Effector memory CD8-positive, alpha-beta T cell (primary cell): ENCODE measurements at regions not wholly inside any gene's neighbourhood (a gene's known extent, or its start where the extent isn't known, plus 50 kb on each side); places are given as distances from the start of the nearest gene placed in this dataset.
A peak's percentile ranks its signal among the peaks of the same experiment; 100 is the strongest.
"Not testable (repeated sequence)": the region's sequence is repeated elsewhere in the genome, so short reads cannot be mapped to it uniquely, and the experiment has no call there.

Source experiments
- ATAC-seq: fragments of 150-1000 bp; cut with Tn5 transposase; replicated peaks from 2 replicates; pipeline ENCODE4 v1.10.0; 2021; ENCODE audit warnings: mild to moderate bottlenecking, moderate library complexity
- DNase-seq, 3 experiments: peaks; one replicate each; pipeline ENCODE4 v3.0.0; 2021
- H3K27ac Mint-ChIP-seq, 2 donors: one replicate each; pipeline ENCODE4 v1.8.0; 2022; ENCODE audit warnings: mild to moderate bottlenecking in 2 of 2, mixed read lengths in 2 of 2, moderate library complexity in 2 of 2
- H3K27me3 Mint-ChIP-seq, 2 donors: one replicate each; pipeline ENCODE4 v1.8.0; 2022; ENCODE audit warnings: mixed read lengths in 2 of 2
- H3K36me3 Mint-ChIP-seq: one replicate; pipeline ENCODE4 v1.8.0; 2022; ENCODE audit warnings: mild to moderate bottlenecking, moderate library complexity, mixed read lengths; ENCODE audit not compliant: insufficient read depth
- H3K4me1 Mint-ChIP-seq, 2 donors: one replicate each; pipeline ENCODE4 v1.8.0; 2022; ENCODE audit warnings: low read depth in 2 of 2, mixed read lengths in 2 of 2
- H3K4me3 Mint-ChIP-seq, 2 donors: one replicate each; pipeline ENCODE4 v1.8.0; 2022; ENCODE audit warnings: mild to moderate bottlenecking in 2 of 2, mixed read lengths in 2 of 2, moderate library complexity in 2 of 2
- H3K9me3 Mint-ChIP-seq, 2 donors: one replicate each; pipeline ENCODE4 v1.8.0; 2022; ENCODE audit warnings: mixed read lengths in 2 of 2

DNA sequence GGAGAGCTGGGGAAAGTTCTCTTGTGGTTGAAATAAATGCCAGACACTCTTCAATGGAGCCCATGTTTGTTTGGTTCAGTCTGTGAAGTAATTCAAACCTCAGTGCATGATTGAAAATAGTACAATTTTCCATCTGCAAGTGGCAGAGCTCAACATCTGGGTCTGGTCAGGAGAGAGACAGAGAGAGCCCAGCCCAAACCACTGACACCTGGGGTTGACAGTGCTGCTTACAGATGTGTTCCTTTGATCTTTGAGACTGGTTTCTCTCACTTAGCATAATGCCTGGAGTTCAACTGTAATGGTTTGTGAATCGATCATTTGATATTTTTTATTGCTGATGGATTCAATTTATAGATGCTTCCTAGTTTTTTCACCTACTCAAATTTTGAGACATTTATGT is 137.3 kb upstream of the POTEB2 start:
- DNase-seq, ATAC-seq, H3K4me1 Mint-ChIP-seq, H3K4me3 Mint-ChIP-seq, H3K36me3 Mint-ChIP-seq, H3K27me3 Mint-ChIP-seq, H3K27ac Mint-ChIP-seq, H3K9me3 Mint-ChIP-seq: not testable (repeated sequence)

DNA sequence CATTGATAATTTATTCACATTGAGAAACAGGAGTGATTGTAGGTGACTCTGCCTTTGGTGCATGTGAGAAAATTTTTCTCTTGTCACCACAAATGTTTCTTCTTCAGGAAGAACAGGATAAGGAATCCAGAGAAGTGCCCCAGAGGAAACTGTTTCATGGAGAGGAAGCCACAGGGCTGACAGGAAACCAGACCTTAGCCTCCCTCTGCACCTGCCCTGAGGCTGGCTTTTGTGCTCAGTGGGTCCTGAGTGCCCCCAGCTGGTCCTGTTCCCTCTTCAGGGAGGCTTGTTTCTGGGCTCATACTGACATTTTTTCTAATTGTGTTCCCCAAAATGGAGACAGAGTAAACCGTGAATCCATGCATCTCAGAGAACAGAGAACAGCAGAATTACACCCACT is 135.8 kb upstream of the POTEB2 start:
- DNase-seq, ATAC-seq, H3K36me3 Mint-ChIP-seq, H3K4me3 Mint-ChIP-seq, H3K27me3 Mint-ChIP-seq, H3K27ac Mint-ChIP-seq, H3K9me3 Mint-ChIP-seq, H3K4me1 Mint-ChIP-seq: not testable (repeated sequence)

DNA sequence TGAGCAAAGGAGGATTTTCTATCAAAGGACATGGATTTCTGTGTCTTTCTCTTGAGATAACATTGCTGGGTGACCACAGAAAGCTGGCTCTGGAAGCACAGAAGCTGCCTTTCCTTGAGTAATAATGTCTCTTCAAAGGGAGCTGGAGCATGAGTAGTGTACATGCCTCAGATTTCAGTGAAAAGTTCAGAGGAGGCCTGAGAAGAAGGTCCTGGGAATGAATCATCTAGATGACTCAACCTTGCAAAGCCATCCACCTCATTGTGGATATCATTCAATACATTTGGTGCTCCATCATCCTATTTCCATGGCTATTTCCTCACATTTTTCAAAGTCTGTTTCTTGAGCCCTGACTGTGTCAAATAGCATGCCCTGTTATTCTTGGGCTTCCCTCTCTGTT is 125.6 kb upstream of the POTEB2 start:
- not testable (repeated sequence) for H3K9me3 Mint-ChIP-seq, H3K4me1 Mint-ChIP-seq, H3K4me3 Mint-ChIP-seq, ATAC-seq, DNase-seq, H3K27ac Mint-ChIP-seq, H3K36me3 Mint-ChIP-seq, H3K27me3 Mint-ChIP-seq

DNA sequence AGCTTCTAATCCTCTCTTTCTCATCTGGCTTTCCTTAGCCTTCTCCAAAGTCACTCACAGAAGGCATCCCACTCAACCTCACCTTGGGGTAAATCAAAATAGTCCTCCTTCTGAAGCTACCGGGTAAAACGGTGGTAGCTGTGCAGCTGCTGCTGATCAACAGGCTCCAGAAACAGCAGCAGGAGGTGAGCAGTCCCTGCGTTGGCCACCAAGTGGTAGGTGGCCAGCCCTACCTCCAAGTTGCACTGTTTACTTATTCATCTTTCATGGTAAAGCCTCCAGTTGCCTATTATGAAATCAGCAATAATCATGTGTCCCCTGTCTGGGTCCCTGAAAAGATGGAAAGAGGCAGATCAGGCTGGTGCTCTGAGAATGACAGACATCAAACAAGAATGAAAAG is 125.1 kb upstream of the POTEB2 start:
- not testable (repeated sequence) for H3K27me3 Mint-ChIP-seq, H3K27ac Mint-ChIP-seq, ATAC-seq, H3K4me3 Mint-ChIP-seq, H3K9me3 Mint-ChIP-seq, H3K36me3 Mint-ChIP-seq, H3K4me1 Mint-ChIP-seq, DNase-seq

DNA sequence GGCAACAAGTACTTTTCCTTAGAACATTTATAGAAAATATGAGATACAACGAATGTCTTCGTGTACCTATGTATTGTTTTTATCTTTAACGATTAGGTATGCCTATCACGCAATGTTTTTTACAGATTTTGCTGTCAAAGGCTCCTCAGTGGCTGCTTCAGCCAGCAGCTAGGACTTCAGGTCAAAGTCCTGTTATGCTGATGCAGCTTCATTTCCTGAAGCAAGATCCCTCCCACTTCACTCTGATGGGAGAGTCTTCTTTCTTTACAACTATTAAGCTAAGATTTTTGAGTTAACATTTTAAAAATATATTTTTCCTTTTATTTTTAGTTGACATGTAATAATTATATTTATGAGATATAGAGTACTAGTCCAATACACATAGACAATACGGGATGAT is 120.7 kb upstream of the POTEB2 start:
- not testable (repeated sequence) for H3K36me3 Mint-ChIP-seq, H3K27me3 Mint-ChIP-seq, H3K4me1 Mint-ChIP-seq, H3K9me3 Mint-ChIP-seq, DNase-seq, H3K4me3 Mint-ChIP-seq, H3K27ac Mint-ChIP-seq, ATAC-seq

DNA sequence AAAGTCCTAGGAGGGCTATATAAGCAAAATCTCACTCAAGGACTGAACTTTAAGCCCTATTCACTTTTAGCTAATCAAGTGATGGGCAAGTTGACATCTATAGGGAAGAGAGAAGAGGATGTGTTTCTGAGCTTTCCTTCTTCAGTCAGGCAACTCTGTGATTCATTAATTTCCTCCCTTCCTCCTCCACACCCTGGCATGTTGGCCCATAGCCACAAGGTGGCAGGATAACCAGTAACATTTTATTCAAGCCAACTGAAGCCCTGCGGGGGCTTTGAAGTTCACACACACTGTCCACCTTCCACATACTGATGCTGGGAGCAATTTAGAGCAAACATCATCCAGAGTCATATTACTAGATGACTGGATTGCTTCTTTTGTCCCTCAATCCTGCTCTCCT is 111.9 kb upstream of the POTEB2 start:
- not testable (repeated sequence) for H3K27ac Mint-ChIP-seq, H3K9me3 Mint-ChIP-seq, H3K27me3 Mint-ChIP-seq, H3K4me1 Mint-ChIP-seq, H3K4me3 Mint-ChIP-seq, DNase-seq, H3K36me3 Mint-ChIP-seq
- ATAC-seq, result peak; percentile 77

DNA sequence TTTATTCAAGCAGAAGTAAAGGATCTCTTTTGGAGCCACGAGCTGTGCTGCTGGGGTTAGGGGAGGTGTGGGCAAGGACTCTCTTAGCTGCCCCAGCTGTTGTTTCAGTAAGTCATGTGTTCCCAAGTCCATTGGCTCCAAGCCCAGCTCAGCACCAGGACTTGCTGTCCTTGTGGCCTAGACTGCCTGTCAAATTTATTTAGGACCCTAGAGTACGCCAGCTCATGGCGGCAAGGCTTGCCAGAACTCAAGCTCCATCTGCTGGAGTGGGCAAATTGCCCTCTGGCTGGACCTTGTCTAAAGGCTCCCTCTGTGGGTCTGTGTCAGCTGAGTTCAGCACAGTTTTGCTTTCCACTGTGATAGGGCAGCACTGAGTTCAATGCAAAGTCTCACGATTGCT is 106.6 kb upstream of the POTEB2 start:
- DNase-seq, H3K9me3 Mint-ChIP-seq, H3K27me3 Mint-ChIP-seq, H3K4me3 Mint-ChIP-seq, H3K4me1 Mint-ChIP-seq, H3K36me3 Mint-ChIP-seq, ATAC-seq, H3K27ac Mint-ChIP-seq: not testable (repeated sequence)

DNA sequence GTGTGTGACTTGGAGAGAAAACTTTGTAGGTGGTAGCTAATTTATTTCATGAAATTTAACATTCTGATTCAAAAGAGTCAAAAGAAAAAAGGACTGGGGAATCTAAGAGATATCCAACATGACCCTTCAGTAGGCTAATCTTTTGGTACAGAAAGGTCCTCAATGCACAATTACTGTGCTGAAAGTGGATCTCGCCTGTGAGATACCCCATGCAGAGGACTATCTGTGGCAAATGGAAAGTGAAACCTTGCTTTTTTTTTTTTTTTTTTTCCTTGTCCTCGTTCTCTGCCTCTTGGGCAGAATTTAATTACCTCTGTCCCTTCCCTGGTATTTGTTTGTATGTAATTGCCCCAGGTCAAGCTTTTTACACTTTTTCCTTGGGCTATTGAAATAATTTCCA is 93.2 kb upstream of the POTEB2 start:
- H3K27me3 Mint-ChIP-seq, result not testable (repeated sequence)

DNA sequence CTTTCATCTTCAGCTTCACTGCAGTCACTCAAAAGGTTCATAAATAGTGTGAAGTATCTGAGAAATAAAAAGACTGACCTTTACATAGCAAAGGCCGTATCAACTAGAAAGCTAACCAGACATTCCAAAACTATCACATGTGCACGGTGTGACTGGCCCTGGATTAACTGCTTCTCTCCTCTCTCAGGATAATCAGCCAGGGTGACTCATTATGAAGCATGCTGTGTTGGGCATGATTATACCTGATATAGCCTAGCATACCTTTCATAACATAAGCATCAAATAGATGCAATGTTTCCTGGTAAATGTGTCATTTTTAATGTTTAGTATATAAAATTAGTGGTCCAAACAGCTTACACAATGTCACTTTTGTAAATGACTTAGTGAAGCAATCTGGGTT is 63.2 kb upstream of the POTEB2 start:
- not testable (repeated sequence) for H3K36me3 Mint-ChIP-seq, H3K4me1 Mint-ChIP-seq, H3K27ac Mint-ChIP-seq, H3K27me3 Mint-ChIP-seq, ATAC-seq, DNase-seq, H3K4me3 Mint-ChIP-seq, H3K9me3 Mint-ChIP-seq

More for the DNA sequence above, 93.2 kb upstream of the POTEB2 start:
- not testable (repeated sequence) for H3K4me3 Mint-ChIP-seq, ATAC-seq, H3K27ac Mint-ChIP-seq, DNase-seq, H3K4me1 Mint-ChIP-seq, H3K36me3 Mint-ChIP-seq, H3K9me3 Mint-ChIP-seq
